Prostate gland (tissue), 2 donors: ENCODE measurements at regions not wholly inside any gene's neighbourhood (a gene's known extent, or its start where the extent isn't known, plus 50 kb on each side); places are given as distances from the start of the nearest gene placed in this dataset.

ENCODE experiments used
- POLR2A ChIP-seq: fragments of 450-650 bp; IDR thresholded peaks from one replicate; pipeline ENCODE4 v1.6.1; 2016; ENCODE audit warnings: antibody characterized with exemption, mild to moderate bottlenecking
- TF ChIP-seq, protein P1 (sequence below), 4 experiments: fragments of 200-600 bp in 2 of 4; fragments of 450-650 bp in 2 of 4; sonication (generic) in 2 of 4; IDR thresholded peaks; 1 replicate in 3 of 4; 2 replicates in 1 of 4; pipeline ENCODE4 v1.5.1; 2016 to 2019; ENCODE audit warnings: antibody characterized with exemption in 4 of 4, mild to moderate bottlenecking in 2 of 4, moderate library complexity in 2 of 4

DNA sequence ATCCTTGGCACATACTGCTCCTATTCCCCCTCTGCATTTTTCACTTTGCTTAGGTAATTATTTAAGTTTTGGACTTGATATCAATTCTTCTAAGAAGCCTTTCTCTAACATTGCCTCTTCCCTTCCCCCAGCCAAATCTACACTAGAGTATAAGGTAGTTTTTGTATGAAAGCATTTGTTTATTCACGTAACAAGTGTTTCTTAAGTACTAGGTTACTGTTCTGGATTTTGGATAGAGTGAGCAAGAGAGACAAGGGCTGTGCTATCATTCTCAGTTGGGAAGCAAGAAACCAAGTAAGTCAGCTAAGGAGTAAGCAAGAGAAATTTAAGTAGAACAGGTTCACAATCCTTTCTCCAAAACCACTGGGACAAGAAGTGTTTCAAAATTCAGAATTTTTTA, 55.9 kb upstream of the HHIP start:
- TF ChIP-seq, protein P1, sequence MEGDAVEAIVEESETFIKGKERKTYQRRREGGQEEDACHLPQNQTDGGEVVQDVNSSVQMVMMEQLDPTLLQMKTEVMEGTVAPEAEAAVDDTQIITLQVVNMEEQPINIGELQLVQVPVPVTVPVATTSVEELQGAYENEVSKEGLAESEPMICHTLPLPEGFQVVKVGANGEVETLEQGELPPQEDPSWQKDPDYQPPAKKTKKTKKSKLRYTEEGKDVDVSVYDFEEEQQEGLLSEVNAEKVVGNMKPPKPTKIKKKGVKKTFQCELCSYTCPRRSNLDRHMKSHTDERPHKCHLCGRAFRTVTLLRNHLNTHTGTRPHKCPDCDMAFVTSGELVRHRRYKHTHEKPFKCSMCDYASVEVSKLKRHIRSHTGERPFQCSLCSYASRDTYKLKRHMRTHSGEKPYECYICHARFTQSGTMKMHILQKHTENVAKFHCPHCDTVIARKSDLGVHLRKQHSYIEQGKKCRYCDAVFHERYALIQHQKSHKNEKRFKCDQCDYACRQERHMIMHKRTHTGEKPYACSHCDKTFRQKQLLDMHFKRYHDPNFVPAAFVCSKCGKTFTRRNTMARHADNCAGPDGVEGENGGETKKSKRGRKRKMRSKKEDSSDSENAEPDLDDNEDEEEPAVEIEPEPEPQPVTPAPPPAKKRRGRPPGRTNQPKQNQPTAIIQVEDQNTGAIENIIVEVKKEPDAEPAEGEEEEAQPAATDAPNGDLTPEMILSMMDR (IDR thresholded peaks at IDR 0.05): no peak
- TF ChIP-seq POLR2A: no peak
